ENCODE measurements at regions not wholly inside any gene's neighbourhood (a gene's known extent, or its start where the extent isn't known, plus 50 kb on each side); places are given as distances from the start of the nearest gene placed in this dataset.

- TF ChIP-seq CTCF (IDR thresholded peaks at IDR 0.05; ENCODE audit: extremely low read depth in 1 of 2, insufficient read depth in 1 of 2, low read depth in 1 of 2, low read length in 2 of 2) (no peak), JUN (IDR thresholded peaks at IDR 0.05; ENCODE audit: borderline replicate concordance, insufficient read depth, insufficient read length, low read depth) (no peak), POLR2A (IDR thresholded peaks at IDR 0.05; ENCODE audit: low read depth, low read length) (no peak), EZH2 (IDR thresholded peaks at IDR 0.05; ENCODE audit: borderline replicate concordance, low read depth, low read length, severe bottlenecking) (no peak), MYC (IDR thresholded peaks at IDR 0.05; ENCODE audit: low read depth, low read length) (no peak), POLR2AphosphoS5 (IDR thresholded peaks at IDR 0.05; ENCODE audit: insufficient read depth, low read depth, low read length) (no peak), FOS (IDR thresholded peaks at IDR 0.05; ENCODE audit: borderline replicate concordance, insufficient read depth, low read length) (no peak), MAX (IDR thresholded peaks at IDR 0.05; ENCODE audit: insufficient read depth, insufficient read length) (no peak)
Measured at GRCh38 chr14:73795974-73796373, 55.7 kb upstream of the PTGR2 start.
